ENCODE measurements at regions not wholly inside any gene's neighbourhood (a gene's known extent, or its start where the extent isn't known, plus 50 kb on each side); places are given as distances from the start of the nearest gene placed in this dataset.

DNA sequence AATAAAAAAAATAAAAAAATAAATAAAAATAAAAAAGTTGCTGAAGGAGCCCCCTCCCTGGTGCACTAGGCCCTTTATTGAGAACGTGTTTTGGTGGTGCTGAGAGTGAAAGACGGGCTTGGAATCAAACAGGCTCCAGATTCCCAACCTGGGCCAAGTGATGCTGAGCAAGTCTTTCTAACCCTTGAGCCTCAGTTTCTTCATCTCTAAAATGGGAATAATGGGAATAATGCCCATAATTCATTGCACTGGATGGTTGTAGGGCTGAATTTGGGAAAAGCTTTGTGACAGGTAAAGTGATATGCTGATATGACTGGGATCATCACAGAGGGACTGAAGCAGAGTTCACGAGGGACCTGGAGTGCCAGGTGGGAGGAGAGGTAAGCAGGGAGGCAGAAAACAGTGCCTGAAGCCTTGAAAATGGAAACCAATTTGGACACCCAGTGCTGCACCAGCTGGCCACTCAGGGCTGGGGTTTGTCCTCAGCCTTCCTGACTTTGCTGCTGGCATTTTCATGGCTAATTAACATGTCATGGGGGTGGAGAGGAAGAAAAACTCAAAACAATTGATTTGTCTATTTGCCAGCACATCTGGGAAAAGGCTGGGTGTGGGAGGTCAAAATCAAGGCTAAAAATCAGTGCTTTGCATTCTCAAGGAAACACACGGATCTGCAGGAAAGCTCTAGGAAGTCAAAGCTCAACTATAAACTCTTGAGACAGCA is 241.3 kb downstream of the LOXHD1 start:
- DNase-seq, result no peak

DNA sequence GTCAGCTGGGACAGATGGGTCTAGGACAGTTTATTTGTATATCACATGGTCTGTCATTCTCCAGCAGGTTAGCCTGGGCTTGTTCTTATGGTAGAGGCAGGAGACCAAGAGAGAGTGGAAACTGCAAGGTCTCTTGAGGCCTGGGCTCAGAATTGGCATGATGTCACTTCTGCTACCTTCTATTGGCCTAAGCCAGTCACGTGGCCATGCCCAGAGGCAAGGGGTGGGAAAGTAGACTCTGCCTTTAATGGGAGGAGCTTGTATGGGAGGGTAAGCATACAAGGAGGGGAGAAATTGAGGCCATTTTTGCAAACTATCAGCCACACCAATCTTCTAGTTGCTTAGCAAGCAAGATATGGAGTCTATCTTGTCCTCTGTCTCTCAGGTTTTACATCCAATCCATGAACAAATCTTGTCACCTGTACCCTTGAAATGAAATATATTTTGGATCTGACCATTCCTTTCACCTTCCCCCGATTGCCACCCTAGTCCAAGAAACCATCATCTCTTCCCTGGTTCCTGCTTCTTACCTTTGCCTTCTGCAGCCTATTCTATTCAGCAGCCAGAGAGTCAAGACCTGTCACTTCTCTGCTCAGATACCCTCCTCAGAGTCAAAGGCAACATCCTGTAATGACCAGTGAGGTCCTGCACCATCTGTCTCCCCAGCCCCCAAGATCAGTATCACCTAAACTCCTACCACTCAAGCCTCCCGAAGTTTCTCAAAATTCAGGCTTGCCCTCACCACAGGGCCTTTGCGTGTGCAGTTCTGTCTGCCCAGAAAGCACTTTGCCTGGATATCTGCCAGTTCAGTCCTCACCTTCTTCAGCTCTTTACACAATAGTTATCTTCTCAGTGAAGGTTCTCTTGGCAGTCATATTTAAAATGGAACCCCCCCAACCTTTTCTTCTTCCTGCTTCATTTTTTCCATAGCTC is 240.0 kb downstream of the LOXHD1 start:
- DNase-seq, result no peak

DNA sequence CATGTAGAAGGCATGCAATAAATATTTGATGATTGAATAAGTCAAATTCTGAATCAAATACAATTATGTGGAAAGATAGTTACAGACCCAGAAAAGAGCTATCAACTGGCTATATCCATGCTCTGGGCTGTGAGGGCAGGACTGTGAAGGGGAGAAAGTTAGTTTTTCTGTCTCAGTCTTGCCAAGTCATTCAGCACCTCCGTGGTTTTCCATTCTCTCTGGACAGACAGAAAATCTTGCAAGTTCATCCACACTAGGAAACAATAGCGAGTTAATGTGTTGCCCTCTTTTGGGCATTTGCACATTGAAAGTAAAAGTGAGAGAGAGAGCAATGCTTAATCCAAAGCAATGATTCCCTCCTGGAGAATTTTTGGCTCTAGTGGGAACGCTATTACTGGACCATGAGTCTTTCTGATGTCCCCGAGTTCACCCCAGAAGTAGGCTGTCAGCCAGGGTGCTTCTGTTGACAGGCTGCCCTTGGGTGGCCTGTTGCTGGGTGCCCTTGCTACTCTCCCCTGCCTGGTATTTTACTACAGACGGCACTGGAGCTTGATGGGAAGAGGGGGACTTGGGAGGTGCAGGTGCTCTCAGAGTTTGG is 238.3 kb downstream of the LOXHD1 start:
- DNase-seq, result no peak

DNA sequence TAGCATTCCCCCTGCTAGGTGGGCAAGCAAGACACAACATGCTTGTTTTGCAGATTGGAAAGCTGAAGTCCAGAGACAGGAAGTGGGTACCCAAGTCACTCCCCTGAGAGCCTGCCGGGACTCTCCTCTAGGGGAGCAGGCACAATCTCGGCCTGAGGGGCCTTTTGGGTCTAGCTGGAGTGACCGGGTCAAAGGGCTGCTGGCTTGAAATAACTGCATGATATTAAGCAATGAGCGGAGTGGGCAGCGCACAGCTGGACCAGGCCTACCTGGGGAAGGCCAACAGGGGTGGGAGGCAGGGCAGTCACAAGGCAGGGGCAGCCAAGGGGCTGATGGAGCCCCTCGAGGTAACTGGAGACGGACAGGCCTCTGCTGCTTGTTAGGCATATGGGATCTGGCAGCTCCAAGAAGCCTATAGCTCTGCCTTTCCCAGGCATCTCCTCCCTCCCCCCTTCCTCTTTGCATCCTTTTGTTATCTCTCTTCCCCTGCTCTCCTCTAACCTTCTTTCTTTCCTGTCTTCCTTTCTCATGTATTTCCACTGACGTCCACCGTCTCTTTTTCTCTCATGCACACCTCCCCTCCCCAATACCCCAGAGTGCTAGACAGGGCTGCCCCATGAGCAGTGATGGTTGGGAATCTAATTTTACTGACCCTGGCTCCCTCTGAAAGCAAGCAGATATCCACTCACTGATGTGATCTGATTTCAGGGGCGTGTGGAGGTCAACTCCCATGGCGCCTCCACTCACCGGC is 237.5 kb downstream of the LOXHD1 start:
- no peak for DNase-seq

DNA sequence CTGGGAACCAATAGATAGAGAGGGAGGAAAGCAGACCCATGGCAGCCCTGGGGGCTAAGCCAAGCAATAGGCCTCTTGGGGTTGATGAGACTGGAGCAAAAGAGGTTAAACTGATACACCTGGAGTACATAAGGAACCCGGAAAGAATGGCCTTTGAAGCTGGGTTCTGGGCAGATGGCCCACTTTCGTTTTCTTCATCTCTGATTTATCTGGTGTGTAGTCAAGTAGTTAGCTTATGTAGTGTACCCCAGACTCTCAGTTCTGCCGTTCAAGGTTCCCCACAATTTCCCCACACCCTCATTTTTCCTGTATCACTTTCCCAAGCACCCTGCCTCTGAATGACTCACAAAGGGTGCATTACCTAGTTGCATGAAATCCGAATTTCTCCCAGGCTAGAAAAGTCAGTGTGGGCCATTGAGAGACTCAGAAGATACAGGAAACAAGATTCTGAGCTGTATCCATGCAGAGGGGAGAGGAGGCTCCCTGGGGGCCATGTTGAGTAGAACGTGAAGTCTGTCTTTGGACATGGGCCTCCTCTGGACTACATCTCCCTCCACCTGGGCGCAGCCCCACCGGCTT is 235.0 kb downstream of the LOXHD1 start:
- no peak for DNase-seq

DNA sequence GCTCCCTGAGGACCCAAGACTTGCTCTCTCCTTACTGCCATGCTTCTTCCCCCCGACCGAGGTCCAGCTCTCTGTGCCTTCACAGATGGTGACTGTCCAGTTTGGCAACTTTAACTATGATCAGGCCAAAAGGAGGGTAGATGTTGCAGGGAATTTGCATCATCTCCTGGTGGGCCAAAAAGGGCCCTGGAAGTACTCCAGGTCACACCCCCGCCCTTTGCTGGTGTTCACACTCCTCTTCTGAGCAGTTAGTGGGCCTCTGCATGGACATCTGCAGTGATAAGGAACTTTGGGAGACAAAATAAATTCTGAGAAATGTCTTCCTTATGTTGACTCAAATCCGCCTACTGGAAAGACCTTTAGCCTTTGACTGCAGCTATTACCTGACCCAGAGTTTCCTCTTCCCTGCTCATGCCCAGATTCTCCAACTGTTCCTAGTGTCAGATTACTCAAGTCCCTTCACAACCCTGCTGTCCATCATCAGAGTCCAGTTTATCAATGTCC is 234.4 kb downstream of the LOXHD1 start:
- no peak for DNase-seq

DNA sequence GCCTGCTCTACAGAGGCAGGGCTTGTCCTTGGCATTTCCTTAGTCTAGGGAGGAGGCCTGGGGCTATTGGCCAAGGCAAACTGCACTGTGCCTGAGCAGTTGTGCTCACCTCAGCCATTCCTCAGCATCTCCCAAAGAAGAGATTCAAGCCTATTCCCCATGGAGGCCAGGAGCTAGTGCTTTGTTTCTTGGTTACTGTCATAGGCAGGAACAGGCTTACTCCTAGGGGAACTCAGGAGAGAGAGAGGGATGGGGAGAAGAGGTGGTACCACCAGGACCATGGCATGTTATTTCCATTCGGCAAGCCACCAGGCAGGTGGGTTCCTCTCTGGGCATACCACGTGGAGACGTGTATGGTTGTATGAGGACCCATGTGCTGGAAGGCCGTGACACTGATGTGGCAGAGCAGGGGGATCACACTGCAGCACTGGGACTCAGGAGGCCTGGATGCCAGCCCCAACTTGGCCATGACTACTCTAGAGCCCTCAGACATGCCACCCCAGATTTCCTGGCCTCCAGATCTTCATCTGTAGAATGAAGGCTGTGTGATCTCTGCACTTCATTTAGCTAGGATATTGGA is 233.7 kb downstream of the LOXHD1 start:
- no peak for DNase-seq

DNA sequence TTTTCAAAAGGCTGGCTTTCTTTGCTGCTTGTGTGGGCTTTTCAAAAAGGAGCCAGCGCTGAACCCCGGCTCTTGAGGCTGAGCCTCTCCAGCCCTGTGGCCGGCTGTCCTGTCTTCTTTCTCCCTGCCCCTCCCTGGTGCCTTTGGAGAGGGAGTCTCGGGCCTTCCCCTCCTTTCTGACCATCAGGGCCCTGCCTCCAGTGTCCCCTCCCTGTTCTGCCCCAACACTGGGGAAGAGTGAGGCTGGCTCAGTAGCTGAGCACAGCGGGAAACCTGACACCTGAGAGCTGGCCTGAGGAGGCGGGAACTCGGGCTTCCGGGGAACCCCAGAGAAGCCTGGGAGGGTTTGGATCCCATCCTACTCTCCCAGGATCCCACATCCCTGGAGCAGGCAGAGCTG is 232.1 kb downstream of the LOXHD1 start:
- no peak for DNase-seq

DNA sequence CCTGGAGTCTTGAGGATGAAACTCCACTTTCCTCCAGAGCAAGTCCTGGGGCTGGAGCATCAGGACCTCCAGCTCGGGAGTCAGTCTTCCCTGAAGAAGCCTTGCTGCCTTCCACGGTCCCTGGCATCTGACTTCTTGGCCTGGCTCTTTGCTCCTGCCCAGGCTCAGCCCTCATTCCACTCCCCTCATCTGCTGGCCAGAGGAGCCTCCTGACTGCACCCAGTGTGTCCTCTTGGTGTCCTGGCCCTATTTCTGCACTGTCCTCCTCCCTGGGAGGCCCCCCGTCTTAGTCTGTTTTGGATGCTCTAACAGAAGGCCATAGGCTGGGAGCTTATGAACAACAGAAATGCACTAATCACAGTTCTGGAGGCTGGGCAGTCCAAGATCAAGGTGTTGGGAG is 231.5 kb downstream of the LOXHD1 start:
- no peak for DNase-seq

DNA sequence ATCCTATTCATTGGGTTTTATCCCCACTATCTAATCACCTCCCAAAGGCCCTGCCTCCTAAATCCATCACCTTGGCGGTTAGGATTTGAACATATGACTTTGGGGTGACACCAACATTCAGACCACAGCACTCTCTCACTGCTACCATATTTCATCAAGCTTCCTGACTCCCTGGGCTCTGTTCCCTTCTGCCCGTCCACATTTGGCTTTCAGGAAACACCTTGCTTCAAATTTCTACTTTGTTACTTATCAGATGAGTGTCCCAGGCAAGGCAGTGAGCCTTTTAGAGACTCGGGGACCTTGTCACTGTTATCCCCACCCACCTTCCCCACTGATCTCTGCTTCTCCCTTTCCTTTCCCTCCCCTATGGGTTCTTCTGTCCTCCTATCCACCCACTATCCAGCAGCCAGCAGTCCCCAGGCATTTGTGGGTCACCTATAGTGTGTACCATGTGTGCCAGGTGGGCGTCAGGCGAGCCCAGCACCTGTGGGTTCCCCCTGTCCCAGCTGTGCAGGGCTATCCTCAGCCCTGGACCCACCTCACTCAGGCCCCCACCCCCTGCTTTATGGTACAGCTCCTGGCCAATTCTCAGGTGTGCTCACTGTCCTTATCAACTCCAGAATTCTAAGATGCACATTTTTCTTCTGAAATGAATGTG is 230.9 kb downstream of the LOXHD1 start:
- DNase-seq, result no peak

DNA sequence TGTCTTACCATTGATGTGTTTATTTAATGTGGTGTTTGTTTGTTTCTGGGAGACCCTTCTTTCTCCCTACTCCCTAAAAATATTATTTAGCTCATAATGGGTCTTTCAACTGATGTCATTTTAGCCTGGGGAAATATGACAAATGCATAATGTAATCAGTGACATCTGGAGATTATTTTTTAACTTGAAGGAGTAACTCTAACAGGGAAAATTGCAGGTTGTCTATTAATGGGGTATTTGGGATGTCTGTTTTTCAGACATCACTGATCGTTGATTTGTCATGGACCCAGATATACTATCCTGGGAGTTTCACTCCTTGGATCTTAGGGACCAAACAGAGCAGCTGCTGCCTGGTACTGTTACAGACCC is 230.4 kb downstream of the LOXHD1 start:
- DNase-seq, result no peak

Measured in CD4-positive, alpha-beta T cell treated with Interleukin-17A for 4 hours (primary cell).